GM06990 (cell line): ENCODE measurements at regions not wholly inside any gene's neighbourhood (a gene's known extent, or its start where the extent isn't known, plus 50 kb on each side); places are given as distances from the start of the nearest gene placed in this dataset.
"Not testable (repeated sequence)": the region's sequence is repeated elsewhere in the genome, so short reads cannot be mapped to it uniquely, and the experiment has no call there.

Experiments
- DNase-seq: peaks from one replicate; pipeline ENCODE4 v3.0.0-alpha.2; 2011; ENCODE audit not compliant: insufficient read length; ENCODE audit errors: extremely low read depth
- H3K27me3 ChIP-seq: replicated peaks from 2 replicates; pipeline ENCODE4 v1.6.0; 2011; ENCODE audit warnings: low read length; ENCODE audit not compliant: control insufficient read depth, insufficient read depth
- H3K36me3 ChIP-seq: 2 replicates; pipeline ENCODE4 v1.5.1; 2011; ENCODE audit warnings: low read length; ENCODE audit not compliant: control insufficient read depth, insufficient read depth
- H3K4me3 ChIP-seq: replicated peaks from 2 replicates; pipeline ENCODE4 v1.5.1; 2011; ENCODE audit warnings: low read depth, mild to moderate bottlenecking, control low read depth, low read length
- CTCF ChIP-seq: IDR thresholded peaks from 2 replicates; pipeline ENCODE4 v1.5.1; 2011; ENCODE audit warnings: low read length, control low read depth, mild to moderate bottlenecking, inconsistent platforms; ENCODE audit not compliant: insufficient read depth, poor library complexity, severe bottlenecking

GRCh38 chr2:122795763-122796162 lies 1040.3 kb downstream of the TSN start:
- TF ChIP-seq CTCF, result no peak
- no peaks in the 10 kb centered on the region for H3K27me3 ChIP-seq
- no peak overlapping the region for H3K4me3 ChIP-seq
- no peaks in the 10 kb centered on the region for H3K36me3 ChIP-seq
- DNase-seq, result no peak

GRCh38 chr2:122799391-122799790 lies 1043.9 kb downstream of the TSN start:
- no peak for TF ChIP-seq CTCF
- H3K4me3 ChIP-seq, result no peak overlapping the region
- H3K36me3 ChIP-seq, result no peaks in the 10 kb centered on the region
- H3K27me3 ChIP-seq, result no peaks in the 10 kb centered on the region
- no peak for DNase-seq

- H3K36me3 ChIP-seq, result no peaks in the 10 kb centered on the region
- no peaks in the 10 kb centered on the region for H3K27me3 ChIP-seq
- no peak for DNase-seq
- no peak overlapping the region for H3K4me3 ChIP-seq
- no peak for TF ChIP-seq CTCF
Measured at GRCh38 chr2:122800781-122801180, 1045.3 kb downstream of the TSN start.

- H3K27me3 ChIP-seq, result no peaks in the 10 kb centered on the region
- no peaks in the 10 kb centered on the region; the same call in 1 of the 2 replicates for H3K36me3 ChIP-seq
- no peak overlapping the region for H3K4me3 ChIP-seq
- no peak for TF ChIP-seq CTCF
- no peak for DNase-seq
Measured at GRCh38 chr2:122804494-122804893, 1049.0 kb downstream of the TSN start.

DNA sequence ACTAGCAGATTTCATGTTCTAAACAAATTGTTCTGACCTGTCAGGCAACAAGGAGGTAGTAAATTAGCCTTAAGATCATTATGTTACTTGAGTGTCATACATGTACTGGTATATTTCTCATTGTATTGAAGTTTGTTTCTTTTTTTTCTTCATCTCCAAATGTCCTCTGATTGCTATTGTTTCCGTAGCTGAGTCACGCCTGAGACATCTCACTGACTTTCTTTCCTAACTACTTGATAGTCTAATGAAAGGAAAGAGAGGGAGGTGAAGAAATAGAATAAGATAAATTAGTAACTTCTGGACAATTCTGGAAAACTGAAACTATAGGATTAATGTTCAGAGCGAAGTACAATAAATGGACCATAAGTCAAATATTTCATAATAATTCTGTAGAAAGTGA lies 1049.9 kb downstream of the TSN start:
- DNase-seq, result no peak
- no peaks in the 10 kb centered on the region for H3K27me3 ChIP-seq
- H3K36me3 ChIP-seq, result no peaks in the 10 kb centered on the region; the same call in 1 of the 2 replicates
- TF ChIP-seq CTCF, result no peak
- no peak overlapping the region for H3K4me3 ChIP-seq

DNA sequence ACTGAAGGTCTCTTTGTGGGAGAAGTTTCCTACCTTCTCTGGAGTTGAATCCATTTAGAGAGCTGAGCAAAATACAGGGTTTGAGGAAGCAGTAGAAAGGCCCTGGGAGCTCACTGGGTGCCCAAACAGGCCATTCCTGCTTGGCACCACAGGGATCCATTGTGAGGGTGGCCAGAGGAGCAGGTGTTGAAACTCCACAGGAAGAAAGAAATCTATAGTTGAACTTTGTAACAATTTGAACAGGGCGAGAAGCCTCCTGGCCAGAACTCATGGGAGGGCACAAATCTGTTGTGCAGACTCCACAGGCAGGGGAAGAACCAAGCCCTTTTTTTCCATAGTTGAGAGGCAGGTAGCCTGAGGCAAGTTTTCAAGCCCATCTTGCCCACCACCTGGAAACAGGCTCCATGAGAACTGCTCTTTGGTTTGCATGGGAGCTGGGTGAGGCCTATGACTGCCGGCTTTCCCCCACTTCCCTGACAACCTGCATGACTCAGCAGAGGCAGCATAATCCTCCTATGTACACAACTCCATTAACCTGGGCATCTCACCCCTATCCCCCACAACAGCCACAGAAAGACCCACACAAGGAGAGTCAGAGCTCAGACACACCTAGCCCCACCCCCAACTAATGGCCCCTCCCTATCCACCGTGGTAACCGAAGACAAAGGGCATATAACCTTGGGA lies 1053.0 kb downstream of the TSN start:
- TF ChIP-seq CTCF, result no peak
- Histone ChIP-seq H3K4me3 (no peak overlapping the region), H3K27me3 (no peaks in the 10 kb centered on the region), H3K36me3 (no peaks in the 10 kb centered on the region; the same call in 1 of the 2 replicates)
- DNase-seq, result no peak

GRCh38 chr2:122812214-122812613 lies 1056.8 kb downstream of the TSN start:
- not testable (repeated sequence) for H3K36me3 ChIP-seq, H3K27me3 ChIP-seq, H3K4me3 ChIP-seq, DNase-seq
